ENCODE measurements at regions not wholly inside any gene's neighbourhood (a gene's known extent, or its start where the extent isn't known, plus 50 kb on each side); places are given as distances from the start of the nearest gene placed in this dataset.

DNA sequence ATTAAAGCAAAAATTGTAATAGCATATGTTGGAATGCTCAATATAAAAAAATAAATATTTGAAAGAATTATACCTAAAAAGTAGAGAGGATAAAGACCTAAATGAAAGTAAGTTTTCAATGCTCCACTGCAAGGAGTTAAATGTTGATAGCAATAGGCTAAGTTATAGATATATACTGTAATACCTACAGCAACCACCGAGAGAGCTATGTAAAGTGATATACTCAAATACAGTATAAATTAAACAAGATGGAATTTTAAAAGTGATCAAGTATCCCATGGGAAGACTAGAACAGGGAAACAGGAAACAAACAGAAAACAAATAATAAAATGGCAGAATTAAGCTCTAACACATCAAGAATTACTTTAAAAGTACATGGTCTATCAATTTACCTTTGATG, 73.9 kb downstream of the CASP3 start:
- in situ Hi-C loops (cut with MboI; ENCODE audit: low sequenced_read_pairs): no loop called here

DNA sequence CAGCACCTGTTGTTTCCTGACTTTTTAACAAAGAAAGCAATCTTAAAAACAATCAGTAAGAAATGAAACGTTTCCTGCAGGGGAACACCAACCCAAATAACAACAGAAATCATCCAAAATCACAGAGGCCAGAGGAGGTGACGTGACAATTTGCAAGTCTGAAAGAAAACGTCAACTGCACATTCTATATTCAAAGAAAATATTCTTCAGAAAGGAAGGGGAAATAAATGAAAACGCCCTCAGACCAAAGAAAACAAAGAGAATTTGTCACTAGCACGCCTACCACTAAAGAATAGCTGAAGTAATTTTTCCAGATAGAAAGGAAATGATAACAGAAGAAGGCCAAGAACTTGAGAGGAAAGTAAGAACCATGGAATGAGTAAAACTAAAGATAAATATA, 74.4 kb downstream of the CASP3 start:
- in situ Hi-C loops (cut with MboI; ENCODE audit: low sequenced_read_pairs): no loop called here

DNA sequence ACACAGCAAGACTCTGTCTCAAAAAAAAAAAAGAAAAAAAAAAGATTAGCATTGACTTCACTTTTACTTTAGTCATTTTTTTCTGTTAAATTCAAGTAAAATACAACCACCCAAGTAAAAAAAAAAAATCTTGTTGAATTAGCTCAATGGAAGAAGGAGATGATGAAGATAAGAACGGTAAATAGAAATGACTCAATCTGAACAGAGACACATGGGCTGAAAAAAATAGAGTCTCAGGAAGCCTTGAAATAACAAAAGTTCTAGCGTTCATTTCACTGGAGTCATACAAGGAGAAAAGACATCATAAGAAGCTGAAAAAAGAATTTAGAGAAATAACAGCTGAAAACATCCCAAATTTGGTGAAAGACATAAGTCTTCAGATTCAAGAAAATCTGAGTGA, 75.5 kb downstream of the CASP3 start:
- in situ Hi-C loops (cut with MboI; ENCODE audit: low sequenced_read_pairs): no loop called here

DNA sequence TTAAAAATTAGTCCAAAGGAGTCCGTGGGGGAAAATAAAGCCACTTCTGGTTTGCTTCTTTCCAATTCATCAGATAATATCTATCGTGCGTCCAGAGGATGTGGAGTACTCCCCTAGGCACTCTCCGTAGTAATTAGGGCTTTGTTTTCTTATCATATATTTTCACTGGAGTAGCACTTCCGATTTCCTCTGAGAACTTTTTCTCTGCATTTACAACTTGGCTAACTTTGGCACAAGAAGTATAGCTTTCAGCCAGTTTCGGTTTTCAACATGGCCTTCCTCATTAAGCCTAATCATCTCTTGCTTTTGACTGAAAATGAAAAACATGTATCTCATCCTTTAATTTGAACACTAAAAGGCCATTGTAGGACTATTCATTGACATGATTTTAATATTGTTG, 80.5 kb downstream of the CASP3 start:
- in situ Hi-C loops (cut with MboI; ENCODE audit: low sequenced_read_pairs): no loop called here

DNA sequence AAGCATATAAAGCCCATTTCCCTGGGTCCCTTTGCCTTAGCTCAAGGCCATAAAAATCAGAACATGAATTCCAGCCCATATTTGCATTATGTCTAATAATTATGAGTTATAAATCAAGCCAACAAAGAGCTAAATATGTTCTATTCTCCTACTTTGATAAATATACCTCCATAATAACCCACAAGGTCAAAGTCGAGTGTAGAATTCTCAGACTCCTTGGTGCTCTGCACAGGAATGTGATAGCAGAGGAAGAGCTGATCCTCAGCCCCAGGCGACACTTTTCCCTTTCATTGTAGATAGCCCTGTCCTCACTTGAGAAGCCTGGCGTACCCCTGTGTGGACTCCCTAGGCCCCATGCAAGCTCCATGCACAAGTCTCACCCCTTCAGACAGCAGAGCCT, 85.6 kb downstream of the CASP3 start:
- in situ Hi-C loops (cut with MboI; ENCODE audit: low sequenced_read_pairs): no loop called here

DNA sequence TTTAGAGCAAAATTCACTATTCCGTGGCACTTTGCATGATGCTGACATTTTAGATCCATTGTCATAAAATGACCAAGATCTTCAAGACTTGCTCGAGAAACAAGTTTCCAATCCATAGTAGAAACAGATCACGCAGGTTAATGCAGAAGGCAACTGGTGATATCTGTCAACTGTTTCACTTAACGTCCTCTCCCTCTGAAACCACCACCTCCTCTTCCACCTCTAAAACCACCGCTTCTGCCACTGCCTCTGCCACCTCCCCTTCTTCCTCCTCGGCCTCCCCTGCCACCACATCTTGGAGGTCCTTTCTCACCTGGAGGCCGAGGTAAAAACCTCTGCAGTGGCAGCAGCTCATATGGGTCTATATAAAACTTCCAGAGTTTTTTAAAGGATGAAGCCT, 84.6 kb upstream of the IRF2 start:
- in situ Hi-C loops (cut with MboI; ENCODE audit: low sequenced_read_pairs): no loop called here

DNA sequence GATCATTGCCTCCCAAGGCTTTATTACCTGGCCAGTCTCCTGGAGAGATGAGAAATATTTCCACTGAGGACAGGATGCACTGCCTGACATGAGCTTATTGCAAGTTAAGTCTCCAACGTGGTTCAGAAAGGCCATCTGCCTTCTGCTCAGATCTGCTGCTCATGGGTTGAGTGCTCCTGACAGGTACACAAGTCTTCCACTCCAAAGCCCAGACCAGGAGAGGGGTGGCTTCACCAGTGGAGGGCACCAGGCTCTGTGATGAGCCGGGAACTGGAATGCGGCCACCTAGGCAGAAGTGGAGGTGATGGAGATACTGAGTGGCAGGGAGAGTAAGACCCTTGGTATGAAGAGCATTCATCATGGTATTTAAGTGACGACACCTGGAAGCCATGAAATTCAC, 79.5 kb upstream of the IRF2 start:
- in situ Hi-C loops (cut with MboI; ENCODE audit: low sequenced_read_pairs): no loop called here

DNA sequence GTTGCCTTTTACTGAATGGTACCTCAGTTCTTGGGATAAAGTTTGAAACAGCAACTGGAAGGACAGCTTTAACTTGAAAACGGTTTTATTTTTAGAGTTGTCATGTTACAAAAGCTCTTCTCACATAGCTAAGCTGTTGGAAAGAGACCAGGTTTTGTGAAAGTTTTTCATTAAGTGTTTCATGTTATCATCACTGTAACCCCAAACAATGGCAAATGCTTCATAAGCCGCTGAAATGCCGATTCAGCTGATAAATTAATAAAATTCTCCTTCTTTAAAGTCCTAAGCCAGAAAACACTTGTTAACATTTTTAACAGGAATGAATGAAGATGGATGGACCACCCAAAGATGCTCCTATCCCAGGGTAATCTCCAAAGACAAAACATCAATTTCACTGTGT, 76.1 kb upstream of the IRF2 start:
- in situ Hi-C loops (cut with MboI; ENCODE audit: low sequenced_read_pairs): no loop called here

DNA sequence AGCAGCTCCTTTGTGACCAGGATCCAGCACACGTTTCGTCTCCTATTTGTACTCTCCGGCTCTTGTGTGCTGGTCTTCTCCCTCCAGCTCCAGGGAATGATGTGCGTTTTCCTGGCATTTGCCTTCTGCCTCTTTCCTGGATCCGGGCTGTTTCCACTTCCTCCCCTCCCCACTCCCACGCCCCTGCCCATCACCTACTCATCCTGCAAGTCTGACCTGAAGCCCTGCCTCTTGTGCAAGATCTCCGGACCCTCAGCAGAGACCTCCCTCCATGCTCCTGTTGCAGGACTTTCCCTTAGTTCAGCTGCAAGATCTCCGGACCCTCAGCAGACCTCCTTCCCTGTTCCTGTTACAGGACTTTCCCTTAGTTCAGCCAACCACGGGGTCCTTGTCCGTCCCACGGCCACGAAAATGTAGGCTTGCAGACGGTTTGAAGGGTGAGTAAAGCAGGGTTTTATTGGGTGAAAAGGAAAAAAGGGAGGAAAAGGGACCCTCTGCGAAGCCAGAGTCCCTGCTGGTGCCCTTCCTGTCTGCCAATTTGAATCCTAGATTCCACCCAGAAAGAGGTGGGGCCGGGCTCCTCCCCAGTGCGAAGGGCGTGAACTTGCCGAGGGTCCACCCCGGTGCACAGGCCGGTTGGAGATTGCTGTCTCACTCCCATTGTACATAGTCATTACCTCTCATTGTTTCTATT, 74.4 kb upstream of the IRF2 start:
- in situ Hi-C loops (cut with MboI; ENCODE audit: low sequenced_read_pairs): loop anchor here (10.0 kb wide), 1 partner anchor 284 kb away; no protein-coding TSS in a partner anchor

DNA sequence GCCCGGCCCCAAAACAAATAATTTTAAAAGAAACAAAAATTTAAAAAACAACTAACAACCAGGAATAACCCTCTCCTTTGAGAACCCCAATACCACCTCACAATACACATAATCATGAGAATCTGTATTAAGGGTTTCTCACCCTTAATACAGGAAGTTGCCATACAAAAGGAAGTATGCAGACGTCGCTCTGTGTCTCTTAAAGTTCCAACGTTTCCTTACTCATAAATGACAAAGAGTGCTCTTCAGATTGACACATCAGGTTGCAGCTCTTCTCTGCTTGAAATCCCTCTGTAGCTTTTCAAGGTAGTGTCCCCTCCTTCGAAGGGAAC, 73.9 kb upstream of the IRF2 start:
- in situ Hi-C loops (cut with MboI; ENCODE audit: low sequenced_read_pairs): loop anchor here (10.0 kb wide), 1 partner anchor 283 kb away; no protein-coding TSS in a partner anchor

DNA sequence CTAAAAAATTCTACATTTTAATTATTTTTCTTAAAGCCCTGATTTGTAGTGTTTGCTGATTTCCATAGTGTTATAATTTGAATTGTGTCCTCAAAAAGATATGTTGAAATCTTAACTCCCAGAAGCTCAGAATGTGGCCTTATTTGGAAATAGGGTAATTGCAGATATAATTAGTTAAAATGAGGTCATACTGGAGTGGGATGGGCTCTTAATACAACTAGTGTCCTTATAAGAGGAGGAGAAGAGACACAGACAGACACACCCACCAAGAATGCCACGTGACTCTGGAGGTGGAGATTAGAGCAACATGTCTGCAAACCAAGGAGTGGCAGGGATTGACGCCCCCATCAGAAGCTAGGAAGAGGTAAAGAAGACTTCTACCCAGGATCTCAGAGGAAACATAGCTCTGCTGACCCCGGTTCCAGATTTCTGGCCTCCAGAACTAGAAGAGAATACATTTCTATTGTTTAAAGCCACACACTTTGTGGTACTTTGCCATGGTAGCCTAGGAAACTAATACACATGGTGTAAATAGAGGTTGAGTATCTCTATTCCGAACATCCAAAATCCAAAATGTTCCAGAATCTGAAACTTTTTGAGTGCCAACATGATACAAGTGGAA, 70.5 kb upstream of the IRF2 start:
- in situ Hi-C loops (cut with MboI; ENCODE audit: low sequenced_read_pairs): loop anchor here (10.0 kb wide), 1 partner anchor 280 kb away; no protein-coding TSS in a partner anchor

DNA sequence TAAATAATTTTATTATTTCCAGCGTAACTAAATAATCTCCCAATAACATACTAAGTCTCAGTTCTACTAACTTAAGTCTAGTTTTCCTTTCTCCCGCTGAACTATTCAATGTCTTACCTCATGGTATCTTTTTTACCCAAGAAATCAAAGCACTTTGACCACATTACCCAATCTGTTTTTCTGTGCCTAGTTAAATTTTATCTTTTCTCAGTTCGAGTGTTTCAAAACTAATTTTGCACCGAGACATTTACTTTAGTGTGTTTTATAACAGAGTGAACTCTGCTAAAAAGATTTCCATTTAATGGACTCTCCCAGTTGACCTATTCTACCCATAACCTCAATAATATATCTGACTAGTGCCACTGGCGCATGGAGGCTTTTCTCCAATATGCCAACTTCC, 67.6 kb upstream of the IRF2 start:
- in situ Hi-C loops (cut with MboI; ENCODE audit: low sequenced_read_pairs): loop anchor here (10.0 kb wide), 1 partner anchor 277 kb away; no protein-coding TSS in a partner anchor

DNA sequence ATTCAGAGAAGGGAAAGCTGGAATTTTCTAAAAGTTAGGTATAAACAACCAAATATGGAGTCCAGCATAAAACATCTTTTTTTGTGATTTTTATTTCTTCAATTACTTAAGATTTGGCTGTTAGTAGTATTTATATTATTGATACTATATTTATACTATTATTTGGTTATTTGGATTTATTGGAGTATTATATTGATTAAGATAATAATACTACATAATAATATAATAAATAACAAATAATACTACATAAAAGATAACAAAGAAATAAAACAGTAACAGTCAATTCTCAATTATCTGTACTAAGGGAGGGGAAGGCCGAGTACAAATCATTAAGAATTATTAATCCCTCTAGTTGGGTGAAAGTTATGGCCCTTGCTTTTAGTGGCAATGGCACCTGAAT, 66.0 kb upstream of the IRF2 start:
- in situ Hi-C loops (cut with MboI; ENCODE audit: low sequenced_read_pairs): loop anchor here (10.0 kb wide), 1 partner anchor 276 kb away; no protein-coding TSS in a partner anchor

DNA sequence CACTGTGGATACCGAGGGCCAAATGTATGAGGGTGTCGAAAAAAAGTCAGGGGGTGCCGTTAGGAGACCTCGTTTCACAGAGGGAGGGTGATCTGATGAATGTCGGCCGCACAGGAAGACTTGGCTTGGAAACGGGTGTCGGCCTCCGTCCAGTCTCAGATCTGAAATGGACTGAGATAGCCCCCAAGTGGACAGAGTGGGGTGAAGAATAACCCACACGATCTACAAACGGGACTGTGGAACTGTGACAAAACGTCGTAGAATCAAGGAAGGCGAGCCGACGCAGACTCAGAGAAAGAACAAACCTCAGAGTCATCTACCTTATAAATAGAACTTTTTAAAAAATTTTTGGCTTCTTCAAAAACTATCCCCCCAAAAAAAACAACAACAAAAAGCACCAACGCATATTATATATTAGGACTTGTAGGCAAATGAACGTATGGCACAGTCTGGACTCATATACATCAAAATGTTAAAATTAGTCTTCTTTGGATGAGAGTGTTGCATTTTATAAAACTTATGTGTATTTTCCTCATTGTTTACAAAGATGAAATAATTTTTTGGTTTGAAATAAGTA, 63.8 kb upstream of the IRF2 start:
- in situ Hi-C loops (cut with MboI; ENCODE audit: low sequenced_read_pairs): no loop called here

DNA sequence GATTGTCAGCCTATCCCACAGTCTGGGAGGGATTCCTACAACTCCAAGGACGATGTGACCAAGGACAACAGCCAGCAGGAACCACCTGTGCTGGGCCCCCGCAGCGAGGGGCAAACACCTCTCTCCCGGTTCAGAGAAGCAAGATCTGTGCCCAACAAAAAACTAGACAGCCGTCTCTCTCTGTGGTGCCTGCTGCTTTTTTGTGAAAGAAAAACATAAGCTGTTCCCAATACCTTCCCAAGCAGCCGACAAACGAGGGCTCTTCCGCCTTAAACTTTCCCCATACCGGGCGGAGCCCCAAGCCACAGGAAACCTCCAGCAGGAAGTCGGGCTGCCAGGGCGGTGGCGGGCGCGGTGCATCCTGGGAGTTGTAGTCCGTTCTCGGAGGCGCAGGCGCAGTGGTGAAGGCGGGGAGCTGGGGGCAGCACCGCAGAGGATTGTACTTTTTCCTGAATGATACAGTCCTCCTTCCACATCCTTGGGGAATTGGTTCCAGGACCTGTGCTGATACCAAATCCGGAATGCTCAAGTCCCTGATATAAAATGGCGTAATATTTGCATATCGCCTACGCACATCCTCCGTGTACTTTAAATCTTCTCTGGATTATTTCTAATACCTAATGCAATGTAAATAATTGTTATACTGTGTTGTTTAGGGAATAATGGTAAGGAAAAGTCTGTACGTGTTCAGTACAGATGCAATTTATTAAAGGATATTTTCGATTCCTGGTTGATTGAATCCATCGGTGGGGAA, 63.1 kb upstream of the IRF2 start:
- in situ Hi-C loops (cut with MboI; ENCODE audit: low sequenced_read_pairs): no loop called here

DNA sequence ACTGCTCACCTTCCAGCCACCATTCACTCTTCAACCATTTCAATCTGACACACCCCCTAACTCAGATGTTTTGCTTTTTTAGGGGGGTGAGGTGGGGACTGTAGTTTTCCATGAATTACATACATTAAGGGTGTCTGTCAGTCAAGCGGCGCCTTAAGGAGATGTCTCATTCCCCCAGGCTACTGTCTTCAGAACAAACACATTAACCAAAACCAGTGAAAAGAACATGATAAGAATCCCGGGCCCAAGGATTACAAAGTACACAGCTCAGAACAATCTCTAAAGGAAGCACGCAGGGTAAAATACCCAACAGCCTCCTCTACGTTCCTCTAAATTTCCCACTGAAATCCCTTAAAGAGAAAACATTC, 62.5 kb upstream of the IRF2 start:
- in situ Hi-C loops (cut with MboI; ENCODE audit: low sequenced_read_pairs): no loop called here

DNA sequence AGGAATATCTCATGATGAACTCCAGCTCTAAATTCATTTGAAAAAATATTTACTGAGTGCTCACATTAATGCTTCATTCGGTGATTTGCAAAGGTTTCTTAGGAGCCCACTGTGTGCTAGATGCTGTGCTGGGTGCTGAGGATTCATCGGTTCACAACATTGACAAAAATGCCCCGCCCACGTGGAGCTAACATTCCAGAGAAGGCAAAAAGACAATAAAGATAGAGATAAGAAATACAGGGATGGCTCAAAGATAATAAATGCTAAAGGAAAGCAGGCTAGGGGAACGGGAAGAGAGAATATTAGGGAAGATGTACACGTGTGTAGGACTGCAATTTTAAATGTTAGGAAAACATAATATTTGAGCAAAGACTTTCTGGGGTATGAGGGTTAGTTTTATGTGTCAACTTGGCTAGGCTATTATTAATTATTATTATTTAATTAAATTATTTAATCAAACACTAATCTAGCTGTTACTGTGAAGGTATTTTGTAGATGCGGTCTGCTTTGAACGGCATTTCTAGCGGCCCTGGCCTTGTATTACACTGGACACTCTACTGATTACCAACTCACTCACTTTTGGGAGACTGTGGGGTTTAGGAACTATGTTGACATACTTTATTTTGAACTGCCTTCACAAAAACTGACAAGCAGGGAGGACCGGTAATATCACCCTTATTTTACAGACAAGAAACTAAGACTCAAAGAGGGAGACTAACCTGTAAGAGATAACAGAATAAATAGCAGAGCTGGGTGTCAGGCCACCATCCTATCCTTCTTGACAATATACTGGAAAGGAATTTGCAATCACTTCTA, 61.9 kb upstream of the IRF2 start:
- in situ Hi-C loops (cut with MboI; ENCODE audit: low sequenced_read_pairs): no loop called here

DNA sequence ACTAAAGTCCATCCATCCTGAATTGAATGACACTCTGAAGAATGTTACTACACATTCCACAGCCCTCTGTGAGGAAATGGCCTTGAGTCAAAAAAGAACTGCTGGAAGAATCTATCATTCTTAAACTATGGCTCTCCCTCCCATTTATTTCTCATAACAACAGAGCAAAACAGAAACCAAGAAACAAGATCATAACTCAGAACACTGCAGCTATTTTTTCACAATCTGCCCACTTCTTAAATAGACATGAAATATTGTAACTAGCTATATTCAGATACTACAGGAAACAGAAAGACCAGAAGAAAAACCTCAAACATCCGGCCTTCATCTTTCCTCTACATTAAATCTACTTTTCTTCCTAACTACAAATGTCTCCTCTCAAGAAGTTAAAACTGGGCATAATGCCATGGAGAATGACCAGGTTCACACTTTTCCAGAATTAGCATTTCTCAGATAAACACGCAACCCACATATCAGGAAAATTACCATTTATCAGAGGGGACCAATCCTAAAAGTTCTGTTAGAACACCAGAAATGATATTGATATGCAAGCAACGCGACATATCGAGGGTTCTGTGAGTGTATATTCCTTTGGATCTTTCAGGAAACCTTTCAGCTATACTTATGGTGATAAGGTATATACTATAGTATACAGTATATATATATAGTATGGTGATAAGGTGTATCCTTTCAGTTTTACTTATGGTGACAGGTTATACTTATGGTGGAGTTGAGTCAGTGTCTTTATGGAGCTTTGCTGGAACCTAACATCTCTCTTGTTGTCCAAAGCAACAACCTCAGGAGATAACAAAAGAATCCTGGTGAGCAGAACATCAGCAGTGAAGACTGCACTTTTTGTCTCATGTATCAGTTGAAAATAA, 60.4 kb upstream of the IRF2 start:
- in situ Hi-C loops (cut with MboI; ENCODE audit: low sequenced_read_pairs): no loop called here

DNA sequence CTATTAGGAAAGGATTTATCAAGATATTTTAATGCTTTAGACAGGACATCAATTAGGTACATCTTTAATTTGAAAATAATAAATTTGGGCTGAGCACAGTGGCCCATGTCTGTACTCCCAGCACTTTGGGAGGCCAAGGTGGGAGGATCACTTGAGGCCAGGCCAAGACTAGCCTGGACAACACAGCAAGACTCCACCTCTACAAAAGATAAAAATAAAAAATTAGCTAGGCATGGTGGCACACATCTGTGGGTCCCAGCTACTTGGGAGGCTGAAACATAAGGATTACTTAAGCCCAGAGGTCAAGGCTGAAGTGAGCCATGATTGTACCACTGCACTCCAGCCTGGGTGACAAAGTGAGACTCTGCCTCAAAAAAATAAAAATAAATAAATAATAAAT, 59.6 kb upstream of the IRF2 start:
- in situ Hi-C loops (cut with MboI; ENCODE audit: low sequenced_read_pairs): no loop called here

DNA sequence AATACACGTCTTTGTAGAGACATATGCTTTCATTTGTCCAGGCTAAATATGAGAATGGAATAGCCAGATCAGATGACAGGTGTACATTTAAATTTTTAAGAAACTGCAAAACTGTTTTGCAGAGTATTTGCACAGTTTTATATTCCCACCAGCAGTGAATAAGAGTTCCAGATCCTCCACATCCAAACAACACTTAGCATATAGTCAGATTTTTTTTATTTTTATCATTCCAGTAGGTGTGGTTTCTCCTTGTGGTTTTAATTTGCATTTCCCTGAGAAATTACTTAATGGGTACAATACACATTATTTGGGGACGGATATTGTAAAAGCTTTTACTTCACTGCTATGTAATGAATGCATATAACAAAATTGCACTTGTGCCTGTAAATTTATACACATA, 56.7 kb upstream of the IRF2 start:
- in situ Hi-C loops (cut with MboI; ENCODE audit: low sequenced_read_pairs): no loop called here

All from HL-60/S4 treated with retinoic acid at 250 ng/mL for 4 days and 3 days (cell line).